ENCODE measurements at regions not wholly inside any gene's neighbourhood (a gene's known extent, or its start where the extent isn't known, plus 50 kb on each side); places are given as distances from the start of the nearest gene placed in this dataset.
"Not testable (repeated sequence)": the region's sequence is repeated elsewhere in the genome, so short reads cannot be mapped to it uniquely, and the experiment has no call there.

GRCh38 chr16:60949800-60950199 is 1086.4 kb downstream of the CDH8 start:
- DNase-seq (ENCODE audit: extremely low read depth, low read depth) = no peak
- TF ChIP-seq CTCF (IDR thresholded peaks at IDR 0.05; ENCODE audit: low read depth, low read length) = no peak

- no peak for TF ChIP-seq CTCF (IDR thresholded peaks at IDR 0.05; ENCODE audit: low read depth, low read length)
- no peak for DNase-seq (ENCODE audit: extremely low read depth, low read depth)
These were observed 1091.0 kb downstream of the CDH8 start for GRCh38 chr16:60945225-60945624.

GRCh38 chr16:60936189-60936588 is 1100.0 kb downstream of the CDH8 start:
- DNase-seq (ENCODE audit: extremely low read depth, low read depth) = not testable (repeated sequence)

- no peak for TF ChIP-seq CTCF (IDR thresholded peaks at IDR 0.05; ENCODE audit: low read depth, low read length)
- DNase-seq (ENCODE audit: extremely low read depth, low read depth) = no peak
These were observed 1103.6 kb downstream of the CDH8 start for GRCh38 chr16:60932600-60932999.

GRCh38 chr16:60930291-60930690 is 1105.9 kb downstream of the CDH8 start:
- no peak for TF ChIP-seq CTCF (IDR thresholded peaks at IDR 0.05; ENCODE audit: low read depth, low read length)
- no peak for DNase-seq (ENCODE audit: extremely low read depth, low read depth)

GRCh38 chr16:60922920-60923319 is 1113.3 kb downstream of the CDH8 start:
- no peak for TF ChIP-seq CTCF (IDR thresholded peaks at IDR 0.05; ENCODE audit: low read depth, low read length)
- DNase-seq (ENCODE audit: extremely low read depth, low read depth) = no peak

GRCh38 chr16:60914334-60914733 is 1121.9 kb downstream of the CDH8 start:
- DNase-seq (ENCODE audit: extremely low read depth, low read depth) = no peak

More at GRCh38 chr16:60914334-60914733, 1121.9 kb downstream of the CDH8 start:
- TF ChIP-seq CTCF (IDR thresholded peaks at IDR 0.05; ENCODE audit: low read depth, low read length) = no peak
